ENCODE measurements at regions not wholly inside any gene's neighbourhood (a gene's known extent, or its start where the extent isn't known, plus 50 kb on each side); places are given as distances from the start of the nearest gene placed in this dataset.

GRCh38 chrX:22628275-22628674 lies 355.6 kb downstream of the CBLL2 start:
- no CpG with 5 or more reads among the region's 2 CpGs for WGBS, 2 donors (ENCODE audit: extremely low coverage in 2 of 2, insufficient read length in 2 of 2, insufficient replicate concordance in 1 of 2)
- no peak overlapping the region for H2BK120ac ChIP-seq (ENCODE audit: low read depth, low read length)

GRCh38 chrX:22629105-22629725 lies 356.5 kb downstream of the CBLL2 start:
- no peaks in the 10 kb centered on the region for H3K36me3 ChIP-seq (replicated peaks in 1 of 2; ENCODE audit: control insufficient read depth in 2 of 2, insufficient read depth in 2 of 2, low read length in 2 of 2)
- no peak overlapping the region for H3K9ac ChIP-seq (ENCODE audit: low read depth, low read length, poor library complexity)
- H3K27ac ChIP-seq (replicated peaks; ENCODE audit: low read length): no peak overlapping the region
- no peak overlapping the region for H2AK5ac ChIP-seq (ENCODE audit: low read depth, low read length)
- no peak overlapping the region for H3K4me3 ChIP-seq (ENCODE audit: low read length in 2 of 2)
- DNase-seq (ENCODE audit: low spot score): no peak
- no peak overlapping the region for H3K4ac ChIP-seq (ENCODE audit: low read length)
- H3K23ac ChIP-seq (ENCODE audit: low read depth, low read length, poor library complexity): no peak overlapping the region
- no peak overlapping the region for H4K91ac ChIP-seq (ENCODE audit: low read depth, low read length, poor library complexity)
- H3K27me3 ChIP-seq (ENCODE audit: control insufficient read depth in 3 of 3, insufficient read depth in 3 of 3, low read depth in 1 of 3, low read length in 3 of 3): peaks cover 0 to 3% (median 0%) of the 10 kb centered on the region in 3 experiments
- no CpG with 5 or more reads among the region's 2 CpGs for WGBS, 2 donors (ENCODE audit: extremely low coverage in 2 of 2, insufficient read length in 2 of 2, insufficient replicate concordance in 1 of 2)
- no peaks in the 10 kb centered on the region for H3K4me1 ChIP-seq (ENCODE audit: control insufficient read depth in 2 of 2, insufficient read depth in 1 of 2, low read depth in 1 of 2, low read length in 2 of 2)
- no peak overlapping the region for H2BK120ac ChIP-seq (ENCODE audit: low read depth, low read length)
- no peak overlapping the region for H2AFZ ChIP-seq (ENCODE audit: low read length)
- H3K79me1 ChIP-seq (ENCODE audit: low read depth, low read length): no peaks in the 10 kb centered on the region
- no peak overlapping the region for H3K18ac ChIP-seq (ENCODE audit: low read length)
- H2BK12ac ChIP-seq (ENCODE audit: low read length): no peak overlapping the region
- no peak overlapping the region for H2BK15ac ChIP-seq (ENCODE audit: low read length)
- H3K14ac ChIP-seq (ENCODE audit: low read length): no peak overlapping the region
- no peak overlapping the region for H2BK5ac ChIP-seq (ENCODE audit: low read length)
- no peak overlapping the region for H3K4me2 ChIP-seq (ENCODE audit: insufficient read depth, low read length, poor library complexity, severe bottlenecking)
- no peak overlapping the region for H4K8ac ChIP-seq (ENCODE audit: low read depth, low read length)
- H3K9me3 ChIP-seq (replicated peaks in 1 of 2; ENCODE audit: control insufficient read depth in 2 of 2, insufficient read depth in 1 of 2, low read depth in 1 of 2, low read length in 2 of 2): no peaks in the 10 kb centered on the region

More at GRCh38 chrX:22628275-22628674, 355.6 kb downstream of the CBLL2 start:
- Histone ChIP-seq H3K4me1 (ENCODE audit: control insufficient read depth in 2 of 2, insufficient read depth in 1 of 2, low read depth in 1 of 2, low read length in 2 of 2) (no peaks in the 10 kb centered on the region), H3K23ac (ENCODE audit: low read depth, low read length, poor library complexity) (no peak overlapping the region), H4K8ac (ENCODE audit: low read depth, low read length) (no peak overlapping the region), H3K9me3 (replicated peaks in 1 of 2; ENCODE audit: control insufficient read depth in 2 of 2, insufficient read depth in 1 of 2, low read depth in 1 of 2, low read length in 2 of 2) (no peaks in the 10 kb centered on the region), H3K36me3 (replicated peaks in 1 of 2; ENCODE audit: control insufficient read depth in 2 of 2, insufficient read depth in 2 of 2, low read length in 2 of 2) (no peaks in the 10 kb centered on the region), H4K91ac (ENCODE audit: low read depth, low read length, poor library complexity) (no peak overlapping the region), H2BK15ac (ENCODE audit: low read length) (no peak overlapping the region), H3K4me3 (ENCODE audit: low read length in 2 of 2) (no peak overlapping the region), H3K4ac (ENCODE audit: low read length) (no peak overlapping the region), H3K4me2 (ENCODE audit: insufficient read depth, low read length, poor library complexity, severe bottlenecking) (no peak overlapping the region), H3K14ac (ENCODE audit: low read length) (no peak overlapping the region), H3K27me3 (ENCODE audit: control insufficient read depth in 3 of 3, insufficient read depth in 3 of 3, low read depth in 1 of 3, low read length in 3 of 3) (no peaks in the 10 kb centered on the region), H3K18ac (ENCODE audit: low read length) (no peak overlapping the region), H2AK5ac (ENCODE audit: low read depth, low read length) (no peak overlapping the region), H2BK12ac (ENCODE audit: low read length) (no peak overlapping the region), H3K9ac (ENCODE audit: low read depth, low read length, poor library complexity) (no peak overlapping the region), H3K27ac (replicated peaks; ENCODE audit: low read length) (no peak overlapping the region), H2AFZ (ENCODE audit: low read length) (no peak overlapping the region), H3K79me1 (ENCODE audit: low read depth, low read length) (no peaks in the 10 kb centered on the region), H2BK5ac (ENCODE audit: low read length) (no peak overlapping the region)
- no peak for DNase-seq (ENCODE audit: low spot score)

- H3K27ac ChIP-seq (replicated peaks; ENCODE audit: low read length): no peak overlapping the region
These were observed 361.4 kb downstream of the CBLL2 start for GRCh38 chrX:22634083-22634482.

GRCh38 chrX:22634751-22635150 lies 362.0 kb downstream of the CBLL2 start:
- Histone ChIP-seq H3K4me3 (ENCODE audit: low read length in 2 of 2) (no peak overlapping the region), H3K4me2 (ENCODE audit: insufficient read depth, low read length, poor library complexity, severe bottlenecking) (no peak overlapping the region), H2AK5ac (ENCODE audit: low read depth, low read length) (no peak overlapping the region), H3K23ac (ENCODE audit: low read depth, low read length, poor library complexity) (no peak overlapping the region), H2BK5ac (ENCODE audit: low read length) (no peak overlapping the region), H3K27me3 (ENCODE audit: control insufficient read depth in 3 of 3, insufficient read depth in 3 of 3, low read depth in 1 of 3, low read length in 3 of 3) (peaks cover 0 to 3% (median 0%) of the 10 kb centered on the region in 3 experiments), H2BK15ac (ENCODE audit: low read length) (no peak overlapping the region), H4K8ac (ENCODE audit: low read depth, low read length) (no peak overlapping the region), H3K18ac (ENCODE audit: low read length) (no peak overlapping the region), H3K4ac (ENCODE audit: low read length) (no peak overlapping the region), H3K9ac (ENCODE audit: low read depth, low read length, poor library complexity) (no peak overlapping the region), H2AFZ (ENCODE audit: low read length) (no peak overlapping the region), H2BK120ac (ENCODE audit: low read depth, low read length) (no peak overlapping the region), H3K79me1 (ENCODE audit: low read depth, low read length) (no peaks in the 10 kb centered on the region), H3K36me3 (replicated peaks in 1 of 2; ENCODE audit: control insufficient read depth in 2 of 2, insufficient read depth in 2 of 2, low read length in 2 of 2) (no peaks in the 10 kb centered on the region), H2BK12ac (ENCODE audit: low read length) (no peak overlapping the region), H3K14ac (ENCODE audit: low read length) (no peak overlapping the region), H3K4me1 (ENCODE audit: control insufficient read depth in 2 of 2, insufficient read depth in 1 of 2, low read depth in 1 of 2, low read length in 2 of 2) (no peaks in the 10 kb centered on the region), H4K91ac (ENCODE audit: low read depth, low read length, poor library complexity) (no peak overlapping the region), H3K9me3 (replicated peaks in 1 of 2; ENCODE audit: control insufficient read depth in 2 of 2, insufficient read depth in 1 of 2, low read depth in 1 of 2, low read length in 2 of 2) (no peaks in the 10 kb centered on the region), H3K27ac (replicated peaks; ENCODE audit: low read length) (no peak overlapping the region)
- no CpG with 5 or more reads among the region's 1 CpG for WGBS, 2 donors (ENCODE audit: extremely low coverage in 2 of 2, insufficient read length in 2 of 2, insufficient replicate concordance in 1 of 2)
- no peak for DNase-seq (ENCODE audit: low spot score)

More at GRCh38 chrX:22634083-22634482, 361.4 kb downstream of the CBLL2 start:
- Histone ChIP-seq H4K8ac (ENCODE audit: low read depth, low read length) (no peak overlapping the region), H2BK5ac (ENCODE audit: low read length) (no peak overlapping the region), H3K14ac (ENCODE audit: low read length) (no peak overlapping the region), H2AFZ (ENCODE audit: low read length) (no peak overlapping the region), H2AK5ac (ENCODE audit: low read depth, low read length) (no peak overlapping the region), H3K18ac (ENCODE audit: low read length) (no peak overlapping the region), H3K4me2 (ENCODE audit: insufficient read depth, low read length, poor library complexity, severe bottlenecking) (no peak overlapping the region), H3K9me3 (replicated peaks in 1 of 2; ENCODE audit: control insufficient read depth in 2 of 2, insufficient read depth in 1 of 2, low read depth in 1 of 2, low read length in 2 of 2) (no peaks in the 10 kb centered on the region), H3K4me1 (ENCODE audit: control insufficient read depth in 2 of 2, insufficient read depth in 1 of 2, low read depth in 1 of 2, low read length in 2 of 2) (no peaks in the 10 kb centered on the region), H3K36me3 (replicated peaks in 1 of 2; ENCODE audit: control insufficient read depth in 2 of 2, insufficient read depth in 2 of 2, low read length in 2 of 2) (no peaks in the 10 kb centered on the region), H2BK120ac (ENCODE audit: low read depth, low read length) (no peak overlapping the region), H3K9ac (ENCODE audit: low read depth, low read length, poor library complexity) (no peak overlapping the region), H3K23ac (ENCODE audit: low read depth, low read length, poor library complexity) (no peak overlapping the region), H2BK15ac (ENCODE audit: low read length) (no peak overlapping the region), H4K91ac (ENCODE audit: low read depth, low read length, poor library complexity) (no peak overlapping the region), H3K4me3 (ENCODE audit: low read length in 2 of 2) (no peak overlapping the region), H3K4ac (ENCODE audit: low read length) (no peak overlapping the region), H2BK12ac (ENCODE audit: low read length) (no peak overlapping the region), H3K27me3 (ENCODE audit: control insufficient read depth in 3 of 3, insufficient read depth in 3 of 3, low read depth in 1 of 3, low read length in 3 of 3) (peaks cover 0 to 3% (median 0%) of the 10 kb centered on the region in 3 experiments), H3K79me1 (ENCODE audit: low read depth, low read length) (no peaks in the 10 kb centered on the region)
- no CpG with 5 or more reads among the region's 4 CpGs for WGBS, 2 donors (ENCODE audit: extremely low coverage in 2 of 2, insufficient read length in 2 of 2, insufficient replicate concordance in 1 of 2)
- no peak for DNase-seq (ENCODE audit: low spot score)

All from neuronal stem cell (in vitro differentiated cells).